Testis (tissue), 2 donors: ENCODE measurements at regions not wholly inside any gene's neighbourhood (a gene's known extent, or its start where the extent isn't known, plus 50 kb on each side); places are given as distances from the start of the nearest gene placed in this dataset.
"Not testable (repeated sequence)": the region's sequence is repeated elsewhere in the genome, so short reads cannot be mapped to it uniquely, and the experiment has no call there.

Experiments used
- DNase-seq: peaks from one replicate; pipeline ENCODE4 v3.0.0-alpha.2; 2019
- H3K27ac ChIP-seq, 2 donors: fragments of 200-600 bp; sonication (generic); one replicate each; pipeline ENCODE4 v1.5.1; 2019
- H3K27me3 ChIP-seq: fragments of 200-600 bp; sonication (generic); one replicate; pipeline ENCODE4 v1.5.1; 2019
- H3K36me3 ChIP-seq: fragments of 200-600 bp; sonication (generic); one replicate; pipeline ENCODE4 v1.5.1; 2017; ENCODE audit warnings: low read depth; ENCODE audit errors: missing control alignments
- H3K4me1 ChIP-seq: fragments of 200-600 bp; sonication (generic); one replicate; pipeline ENCODE4 v1.5.1; 2019
- H3K4me3 ChIP-seq, 2 donors: fragments of 200-600 bp; sonication (generic); one replicate each; pipeline ENCODE4 v1.5.1; 2017 to 2019
- H3K9me3 ChIP-seq: fragments of 200-600 bp; sonication (generic); one replicate; pipeline ENCODE4 v1.5.1; 2017
- POLR2A ChIP-seq: fragments of 450-650 bp; IDR thresholded peaks from one replicate; pipeline ENCODE4 v1.6.1; 2017; ENCODE audit warnings: antibody characterized with exemption, mild to moderate bottlenecking, moderate library complexity
- WGBS, 2 donors: methylation state at CpG; one replicate each; pipeline ENCODE4 v1.1.5; 2018; 5-methylcytosine and 5-hydroxymethylcytosine counted together
- intact Hi-C: fragments of 100-400 bp; cut with DNase I; formaldehyde crosslinking; loops from one replicate; pipeline ENCODE4 v1.15.1; 2023; ENCODE audit warnings: low total_unique reads
- TF ChIP-seq, protein P1 (sequence below), 3 experiments: fragments of 450-650 bp in 2 of 3; fragments of 200-600 bp in 1 of 3; sonication (generic) in 1 of 3; IDR thresholded peaks; one replicate each; pipeline ENCODE4 v1.5.1; 2016 to 2019; ENCODE audit warnings: antibody characterized with exemption in 3 of 3, mild to moderate bottlenecking in 2 of 3, moderate library complexity in 1 of 3

DNA sequence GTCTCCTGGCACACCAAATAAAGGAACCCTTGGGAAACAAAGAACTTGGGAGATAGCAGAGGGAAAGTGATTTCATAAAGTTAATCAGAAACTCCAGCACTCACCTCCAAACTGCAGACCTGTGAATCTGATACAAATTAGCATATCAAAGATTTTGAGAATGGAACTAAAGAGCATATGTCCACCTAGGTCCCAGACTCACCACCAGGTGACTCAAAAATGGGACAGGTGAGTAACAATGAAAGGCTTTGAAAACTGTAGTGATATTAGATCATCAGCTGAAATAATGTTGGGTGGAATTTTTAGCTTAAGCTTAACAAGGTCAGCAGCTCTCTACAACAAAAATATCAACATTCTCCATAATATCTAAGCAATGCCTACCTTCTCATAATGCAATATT lies 214.8 kb downstream of the RERGL start:
- H3K27ac ChIP-seq = no peak overlapping the region
- intact Hi-C loops = no loop called here
- TF ChIP-seq, protein P1, sequence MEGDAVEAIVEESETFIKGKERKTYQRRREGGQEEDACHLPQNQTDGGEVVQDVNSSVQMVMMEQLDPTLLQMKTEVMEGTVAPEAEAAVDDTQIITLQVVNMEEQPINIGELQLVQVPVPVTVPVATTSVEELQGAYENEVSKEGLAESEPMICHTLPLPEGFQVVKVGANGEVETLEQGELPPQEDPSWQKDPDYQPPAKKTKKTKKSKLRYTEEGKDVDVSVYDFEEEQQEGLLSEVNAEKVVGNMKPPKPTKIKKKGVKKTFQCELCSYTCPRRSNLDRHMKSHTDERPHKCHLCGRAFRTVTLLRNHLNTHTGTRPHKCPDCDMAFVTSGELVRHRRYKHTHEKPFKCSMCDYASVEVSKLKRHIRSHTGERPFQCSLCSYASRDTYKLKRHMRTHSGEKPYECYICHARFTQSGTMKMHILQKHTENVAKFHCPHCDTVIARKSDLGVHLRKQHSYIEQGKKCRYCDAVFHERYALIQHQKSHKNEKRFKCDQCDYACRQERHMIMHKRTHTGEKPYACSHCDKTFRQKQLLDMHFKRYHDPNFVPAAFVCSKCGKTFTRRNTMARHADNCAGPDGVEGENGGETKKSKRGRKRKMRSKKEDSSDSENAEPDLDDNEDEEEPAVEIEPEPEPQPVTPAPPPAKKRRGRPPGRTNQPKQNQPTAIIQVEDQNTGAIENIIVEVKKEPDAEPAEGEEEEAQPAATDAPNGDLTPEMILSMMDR (IDR thresholded peaks at IDR 0.05) = no peak
- no peaks in the 10 kb centered on the region for H3K4me1 ChIP-seq
- H3K27me3 ChIP-seq = no peaks in the 10 kb centered on the region
- no peaks in the 10 kb centered on the region for H3K36me3 ChIP-seq
- H3K4me3 ChIP-seq = no peak overlapping the region
- DNase-seq = no peak
- H3K9me3 ChIP-seq = no peaks in the 10 kb centered on the region

DNA sequence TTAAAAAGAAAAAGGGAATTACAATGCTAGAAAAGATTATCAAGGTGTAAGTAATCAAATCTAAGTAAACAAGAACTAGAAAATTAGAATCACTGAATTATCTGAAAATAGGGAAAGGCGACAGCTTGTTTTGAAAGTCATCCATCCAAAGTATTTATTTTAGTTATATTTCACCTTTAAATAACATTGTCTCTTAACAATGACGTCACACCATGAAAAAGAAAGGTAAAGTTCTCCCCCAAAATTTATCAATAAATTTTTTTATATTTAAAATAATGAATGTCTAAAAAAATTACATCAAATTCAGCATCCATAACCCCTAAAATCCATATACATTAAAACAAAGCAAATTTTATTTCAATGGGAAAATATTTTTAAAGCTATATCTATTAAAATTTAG lies 223.2 kb downstream of the RERGL start:
- Histone ChIP-seq H3K9me3 (no peaks in the 10 kb centered on the region), H3K27ac (no peak overlapping the region), H3K4me3 (no peak overlapping the region), H3K4me1 (no peaks in the 10 kb centered on the region), H3K36me3 (no peaks in the 10 kb centered on the region), H3K27me3 (no peaks in the 10 kb centered on the region)
- whole genome bisulfite sequencing, 2 donors = 66 to 80% methylated on average over 2 of the region's 2 CpGs
- no peak for DNase-seq
- intact Hi-C loops = no loop called here
- TF ChIP-seq, protein P1 (IDR thresholded peaks at IDR 0.05) = no peak
- TF ChIP-seq POLR2A = no peak

DNA sequence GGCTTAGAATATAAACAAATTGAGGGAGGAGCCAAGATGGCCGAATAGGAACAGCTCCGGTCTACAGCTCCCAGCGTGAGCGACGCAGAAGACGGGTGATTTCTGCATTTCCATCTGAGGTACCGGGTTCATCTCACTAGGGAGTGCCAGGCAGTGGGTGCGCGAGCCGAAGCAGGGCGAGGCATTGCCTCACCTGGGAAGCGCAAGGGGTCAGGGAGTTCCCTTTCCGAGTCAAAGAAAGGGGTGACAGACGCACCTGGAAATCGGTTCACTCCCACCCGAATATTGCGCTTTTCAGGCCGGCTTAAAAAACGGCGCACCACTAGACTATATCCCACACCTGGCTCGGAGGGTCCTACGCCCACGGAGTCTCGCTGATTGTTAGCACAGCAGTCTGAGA lies 234.4 kb downstream of the RERGL start:
- 90% methylated on average over 23 to 24 of the region's 24 CpGs for WGBS, 2 donors
- not testable (repeated sequence) for H3K36me3 ChIP-seq

DNA sequence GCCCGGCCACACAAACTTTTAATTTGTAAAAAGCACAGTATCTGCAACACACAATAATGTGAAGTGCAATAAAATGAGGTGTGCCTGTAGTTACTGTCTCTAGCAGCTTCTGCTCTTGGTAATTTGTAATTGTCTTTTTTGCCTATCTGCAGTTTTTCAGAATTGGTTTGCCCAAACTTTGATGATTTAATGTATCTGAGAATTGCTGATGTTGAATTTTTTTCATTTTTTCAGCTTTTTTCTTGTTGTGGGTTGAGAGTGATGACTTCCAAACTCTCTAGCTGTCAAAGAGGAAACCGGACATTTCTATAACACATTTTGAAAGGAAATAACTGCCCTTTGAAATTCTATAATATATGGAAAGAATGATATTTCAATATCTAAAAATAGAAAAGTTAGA lies 236.9 kb downstream of the RERGL start:
- Histone ChIP-seq H3K4me1 (no peaks in the 10 kb centered on the region), H3K27ac (no peak overlapping the region), H3K9me3 (no peaks in the 10 kb centered on the region), H3K4me3 (no peak overlapping the region), H3K27me3 (no peaks in the 10 kb centered on the region), H3K36me3 (no peaks in the 10 kb centered on the region)
- TF ChIP-seq, protein P1 (IDR thresholded peaks at IDR 0.05) = no peak
- TF ChIP-seq POLR2A = no peak
- DNase-seq = no peak
- WGBS, 2 donors = 86 to 88% methylated on average over 2 of the region's 2 CpGs
- intact Hi-C loops = no loop called here

More for the DNA sequence above, 234.4 kb downstream of the RERGL start:
- DNase-seq, intact Hi-C loops, H3K27me3 ChIP-seq, H3K4me3 ChIP-seq, H3K4me1 ChIP-seq, H3K27ac ChIP-seq, H3K9me3 ChIP-seq: not testable (repeated sequence)

DNA sequence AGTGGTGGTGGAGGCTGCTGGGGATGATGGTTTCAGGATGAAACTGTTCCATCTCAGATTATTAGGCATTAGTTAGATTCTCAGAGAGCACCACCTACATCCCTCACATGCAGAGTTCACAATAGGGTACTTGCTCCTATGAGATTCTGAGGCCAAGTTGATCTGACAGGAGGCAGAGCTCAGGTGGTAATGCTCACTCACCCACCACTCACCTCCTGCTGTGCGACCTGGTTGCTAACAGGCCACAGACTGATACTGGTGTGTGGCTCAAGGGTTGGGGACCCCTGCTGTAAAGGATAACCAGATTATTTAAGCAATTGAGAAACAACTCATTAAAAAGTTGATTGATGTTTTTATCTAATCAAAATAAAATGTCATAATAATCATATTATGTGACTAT lies 248.5 kb downstream of the RERGL start:
- Histone ChIP-seq H3K9me3 (no peaks in the 10 kb centered on the region), H3K4me1 (no peaks in the 10 kb centered on the region), H3K4me3 (no peak overlapping the region), H3K36me3 (no peaks in the 10 kb centered on the region), H3K27ac (no peak overlapping the region), H3K27me3 (no peaks in the 10 kb centered on the region)
- TF ChIP-seq, protein P1 (IDR thresholded peaks at IDR 0.05) = no peak
- TF ChIP-seq POLR2A = no peak
- intact Hi-C loops = no loop called here
- 40 to 59% methylated on average over 1 of the region's 1 CpG for WGBS, 2 donors
- no peak for DNase-seq
